GM13976 (cell line): ENCODE measurements at regions not wholly inside any gene's neighbourhood (a gene's known extent, or its start where the extent isn't known, plus 50 kb on each side); places are given as distances from the start of the nearest gene placed in this dataset.

Experiments used
- DNase-seq: peaks from one replicate; pipeline ENCODE4 v3.0.0; 2012; ENCODE audit warnings: low spot score
- CTCF ChIP-seq: IDR thresholded peaks from 2 replicates; pipeline ENCODE4 v1.5.1; 2012; ENCODE audit warnings: borderline replicate concordance, mild to moderate bottlenecking; ENCODE audit not compliant: insufficient read depth; ENCODE audit errors: extremely low read depth, missing control alignments, control extremely low read depth
- in situ Hi-C: fragments of 300-500 bp; cut with MboI; formaldehyde crosslinking; loops from one replicate; pipeline ENCODE4 v1.12.0; 2022; ENCODE audit warnings: low sequenced_read_pairs, mixed read lengths, inconsistent platforms; ENCODE audit not compliant: unreplicated experiment

GRCh38 chr1:99580451-99580850, 65.5 kb upstream of the PALMD start:
- in situ Hi-C loops: no loop called here
- no peak for DNase-seq
- TF ChIP-seq CTCF: no peak

DNA sequence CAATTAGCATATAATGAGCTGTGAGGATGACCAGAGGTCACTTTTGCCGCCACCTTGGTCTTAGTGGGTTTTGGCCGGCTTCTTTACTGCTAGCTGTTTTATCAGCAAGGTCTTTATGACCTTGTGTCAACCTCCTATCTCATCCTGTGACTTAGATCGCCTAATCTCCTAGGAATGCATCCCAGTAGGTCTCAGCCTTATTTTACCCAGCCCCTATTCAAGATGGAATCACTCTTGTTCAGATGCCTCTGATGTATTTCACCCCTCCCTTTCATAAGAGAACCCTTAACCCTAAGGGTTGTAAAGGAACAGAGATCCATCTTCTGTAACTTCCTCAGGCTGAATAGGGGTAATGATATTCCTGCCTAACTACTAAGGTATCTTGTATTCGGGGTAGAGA, 58.9 kb upstream of the PALMD start:
- in situ Hi-C loops: no loop called here
- DNase-seq: no peak
- TF ChIP-seq CTCF: no peak

- in situ Hi-C loops: no loop called here
- TF ChIP-seq CTCF: no peak
- no peak for DNase-seq
These were observed 56.7 kb upstream of the PALMD start for GRCh38 chr1:99589186-99589636.

- TF ChIP-seq CTCF: no peak
- in situ Hi-C loops: no loop called here
- DNase-seq: no peak
These were observed 55.2 kb upstream of the PALMD start for GRCh38 chr1:99590578-99591209.

DNA sequence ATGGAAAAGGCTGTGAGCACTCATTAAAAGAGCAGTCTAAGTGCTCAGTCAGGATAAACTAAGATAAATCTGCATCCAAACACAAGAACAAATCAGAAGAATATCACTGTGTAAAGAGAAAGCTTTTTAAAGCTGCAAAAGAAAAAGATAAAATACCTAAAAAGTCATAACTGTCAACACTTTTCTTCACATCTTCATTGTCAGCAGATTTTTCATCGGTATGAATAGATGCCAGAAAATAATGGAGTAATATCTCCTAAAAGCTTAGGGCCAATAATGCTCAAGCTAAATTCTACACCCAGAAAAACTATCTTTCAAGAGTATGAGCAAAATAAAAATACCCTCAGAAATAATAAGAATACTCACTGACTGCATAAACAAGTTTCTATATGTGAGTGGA, 54.0 kb upstream of the PALMD start:
- in situ Hi-C loops: no loop called here
- no peak for DNase-seq
- no peak for TF ChIP-seq CTCF

- in situ Hi-C loops: no loop called here
- TF ChIP-seq CTCF: no peak
- DNase-seq: no peak
These were observed 51.7 kb upstream of the PALMD start for GRCh38 chr1:99594205-99594604.
